SKM-1 treated with dmso at 0.1 percent for 144 hours (cell line): ENCODE measurements at regions not wholly inside any gene's neighbourhood (a gene's known extent, or its start where the extent isn't known, plus 50 kb on each side); places are given as distances from the start of the nearest gene placed in this dataset.
"Not testable (repeated sequence)": the region's sequence is repeated elsewhere in the genome, so short reads cannot be mapped to it uniquely, and the experiment has no call there.

Experiments used
- DNase-seq: peaks from one replicate; lab custom pipeline; 2025; ENCODE audit not compliant: unreplicated experiment; lab: John Stamatoyannopoulos, UW

DNA sequence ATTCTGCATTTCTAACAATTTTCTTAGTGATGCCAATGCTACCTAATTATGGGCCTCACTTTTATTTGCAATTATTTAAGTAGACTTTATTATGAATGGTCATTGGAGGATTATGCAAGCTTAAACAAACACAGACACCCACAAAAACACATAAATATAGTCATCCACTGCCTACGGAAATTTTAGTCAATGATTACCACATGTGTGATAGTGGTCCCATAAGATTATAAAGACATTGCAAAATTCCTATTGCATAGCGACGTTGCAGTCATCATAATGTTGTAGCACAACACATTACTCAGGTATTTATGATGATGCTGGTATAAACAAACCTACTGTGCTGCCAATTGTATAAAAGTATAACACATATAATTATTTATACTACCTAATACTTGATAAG, 247.8 kb upstream of the ALCAM start:
- no peak for DNase-seq

DNA sequence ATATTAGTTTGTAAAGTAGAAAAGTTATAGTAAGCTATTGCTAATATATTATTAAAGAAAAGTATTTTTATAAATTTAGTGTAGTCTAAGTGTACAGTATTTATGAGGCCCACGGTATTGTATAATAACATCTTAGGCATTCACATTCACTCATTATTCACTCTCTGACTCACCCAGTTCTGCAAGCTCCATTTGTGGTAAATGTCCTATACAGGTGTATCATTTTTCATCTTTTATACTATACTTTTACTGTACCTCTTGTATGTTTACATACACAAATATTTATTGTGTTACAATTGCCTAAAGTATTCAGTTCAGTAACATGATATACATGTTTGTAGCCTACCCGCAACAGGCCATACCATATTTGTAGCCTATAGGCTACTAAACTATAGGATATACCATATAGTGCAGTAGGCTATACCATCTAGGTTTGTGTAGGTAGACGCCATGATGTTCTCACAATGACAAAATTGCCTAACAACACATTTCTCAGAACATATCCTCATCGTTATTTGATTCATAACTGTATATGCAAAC, 246.8 kb upstream of the ALCAM start:
- DNase-seq = no peak

DNA sequence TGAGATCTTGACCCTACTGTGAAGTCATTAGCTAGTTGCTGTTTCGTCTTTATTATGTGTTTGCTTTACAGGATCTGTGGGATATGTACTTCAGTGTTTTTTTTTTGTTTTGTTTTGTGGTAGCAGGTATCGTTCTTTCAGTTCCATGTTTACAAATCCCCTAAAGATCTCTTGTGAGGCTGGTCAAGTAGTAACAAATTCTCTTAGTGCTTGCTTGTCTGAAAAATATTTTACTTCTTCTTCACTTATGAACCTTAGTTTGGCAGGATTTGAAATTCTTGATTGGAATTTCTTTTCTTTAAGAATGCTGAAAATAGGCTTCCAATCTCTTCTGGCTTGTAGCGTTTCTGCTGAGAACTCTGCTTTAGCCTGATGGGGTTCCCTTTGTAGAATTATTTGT, 235.8 kb upstream of the ALCAM start:
- no peak for DNase-seq

- DNase-seq = no peak
Measured at GRCh38 chr3:105137911-105138310, 228.8 kb upstream of the ALCAM start.

- DNase-seq = peak; percentile 78
Measured at GRCh38 chr3:105139881-105140560, 226.7 kb upstream of the ALCAM start.

DNA sequence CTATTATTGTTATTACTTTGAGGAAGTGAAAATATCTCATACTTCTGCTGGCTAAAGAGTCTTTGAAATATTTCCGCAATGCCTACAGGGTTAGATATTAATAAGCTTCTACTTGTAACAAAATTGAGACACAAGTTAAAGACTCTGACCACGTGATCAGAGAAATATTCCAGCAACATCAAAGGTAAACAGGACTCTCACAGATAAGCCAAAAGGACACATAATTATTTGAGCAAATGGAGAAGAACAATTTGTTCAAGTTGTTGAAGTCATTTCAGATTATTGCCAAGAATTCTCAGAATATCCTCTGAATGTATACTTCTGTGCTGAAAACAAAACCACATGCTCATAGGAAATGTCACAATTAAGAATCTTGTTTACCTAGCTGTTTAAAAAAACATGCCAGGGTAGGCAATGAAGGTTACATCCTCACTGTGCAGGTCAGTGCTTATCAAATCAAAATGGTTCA, 225.8 kb upstream of the ALCAM start:
- no peak for DNase-seq

- no peak for DNase-seq
Measured at GRCh38 chr3:105144837-105145236, 221.9 kb upstream of the ALCAM start.

DNA sequence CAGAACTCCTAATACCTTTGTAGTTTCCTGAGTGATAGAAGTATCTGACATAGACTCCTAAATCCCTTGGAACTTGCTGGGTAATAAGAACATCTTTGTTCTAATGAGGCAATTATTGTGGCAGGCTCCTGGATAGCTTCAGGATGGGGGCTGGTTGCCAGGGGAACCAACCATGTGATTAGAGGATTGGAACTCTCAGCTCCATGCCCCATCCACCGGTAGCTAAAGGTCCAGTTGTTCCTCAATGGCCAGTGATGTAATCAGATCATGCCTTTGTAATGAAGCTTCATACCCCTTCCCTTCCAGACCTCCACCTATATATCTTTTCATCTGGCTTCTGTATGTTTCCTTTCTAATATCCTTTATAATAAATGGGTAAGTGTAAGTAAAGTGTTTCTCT, 221.2 kb upstream of the ALCAM start:
- no peak for DNase-seq

GRCh38 chr3:105149197-105149596, 217.5 kb upstream of the ALCAM start:
- not testable (repeated sequence) for DNase-seq

DNA sequence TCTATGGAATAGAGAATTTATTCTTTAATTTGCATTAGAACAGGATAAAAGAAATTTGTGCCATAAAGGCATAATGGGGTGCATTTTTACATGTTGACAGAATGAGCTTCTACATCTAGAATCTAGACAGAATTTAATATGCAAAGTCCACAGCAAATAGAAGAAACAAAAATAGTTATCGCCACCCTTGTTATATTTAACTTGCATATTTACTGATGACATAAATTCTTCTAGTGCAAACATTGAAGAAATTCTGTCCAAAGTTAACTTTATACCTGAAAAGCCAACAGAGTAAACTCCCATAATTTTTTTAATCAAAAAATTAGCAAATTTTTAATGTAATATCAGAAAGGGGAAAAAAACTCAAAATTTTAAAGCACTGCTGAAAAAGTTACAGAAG, 213.7 kb upstream of the ALCAM start:
- no peak for DNase-seq

- no peak for DNase-seq
Measured at GRCh38 chr3:105154692-105155091, 212.0 kb upstream of the ALCAM start.

DNA sequence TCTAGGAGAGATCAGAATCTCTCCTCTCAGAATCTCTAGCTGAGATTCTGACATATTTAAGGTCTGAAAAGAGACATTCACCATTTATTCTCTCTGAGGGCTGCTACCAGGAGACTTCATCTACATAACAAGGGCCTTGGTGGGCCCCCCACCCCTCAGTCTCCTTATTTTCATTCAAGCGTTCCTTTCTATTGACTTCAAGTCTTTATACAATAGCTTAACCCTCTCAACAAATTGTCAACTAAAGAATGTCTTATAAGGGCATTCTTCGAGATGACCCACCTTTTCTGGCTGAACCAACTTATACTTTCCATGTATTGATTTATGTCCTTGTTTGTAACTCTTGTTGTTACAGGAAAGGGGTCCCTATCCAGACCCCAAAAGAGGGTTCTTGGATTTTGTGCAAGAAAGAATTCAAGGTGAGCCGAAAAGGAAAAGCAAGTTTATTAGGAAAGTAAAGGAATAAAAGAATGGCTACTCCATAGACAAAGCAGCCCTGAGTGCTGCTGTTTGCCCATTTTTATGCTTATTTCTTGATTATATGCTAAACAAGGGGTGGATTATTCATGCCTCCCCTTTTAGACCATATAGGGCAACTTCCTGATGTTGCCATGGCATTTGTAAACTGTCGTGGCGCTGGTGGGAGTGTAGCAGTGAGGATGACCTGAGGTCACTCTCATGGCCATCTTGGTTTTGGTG, 209.5 kb upstream of the ALCAM start:
- DNase-seq = no peak

- no peak for DNase-seq
Measured at GRCh38 chr3:105157766-105158085, 209.0 kb upstream of the ALCAM start.

DNA sequence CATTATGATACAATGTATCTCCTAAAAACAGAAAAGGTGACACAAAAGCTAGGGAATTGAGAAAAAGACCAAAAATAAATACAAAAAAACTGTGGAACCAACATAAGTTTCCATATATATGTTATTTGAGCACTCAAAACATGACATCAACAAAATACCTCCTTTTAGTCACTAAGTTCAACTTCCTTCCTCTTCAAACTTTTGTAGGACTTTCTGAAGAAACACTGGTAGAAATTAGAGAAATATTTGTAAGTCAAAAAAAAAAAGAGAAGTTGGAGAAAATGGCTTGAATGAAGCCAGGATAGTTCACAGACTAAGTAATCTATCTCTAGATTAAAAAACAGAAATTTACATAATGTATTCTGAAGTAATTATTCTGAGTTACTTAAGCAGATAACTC, 208.4 kb upstream of the ALCAM start:
- peak; percentile 69 for DNase-seq

- no peak for DNase-seq
Measured at GRCh38 chr3:105162448-105162847, 204.3 kb upstream of the ALCAM start.

GRCh38 chr3:105166893-105167292, 199.8 kb upstream of the ALCAM start:
- no peak for DNase-seq

DNA sequence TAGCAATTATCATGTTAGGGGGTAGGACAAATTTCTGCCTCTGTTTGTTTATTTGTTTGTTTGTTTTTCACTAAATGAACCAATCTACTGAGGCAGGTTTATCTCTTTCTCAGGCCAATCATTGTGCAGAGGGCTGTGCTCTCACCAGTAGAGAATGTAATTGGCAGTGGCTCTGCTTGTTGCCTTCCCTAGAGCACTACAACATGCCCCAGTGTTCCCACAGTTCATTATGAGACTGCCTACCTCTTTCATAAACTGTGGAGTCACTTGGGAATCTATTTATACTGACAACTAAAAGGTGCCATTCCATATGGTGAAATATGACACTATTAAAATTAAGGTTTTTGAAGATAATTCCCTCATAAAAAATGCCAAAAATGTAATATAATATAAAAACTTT, 196.3 kb upstream of the ALCAM start:
- no peak for DNase-seq

- DNase-seq = no peak
Measured at GRCh38 chr3:105174017-105174615, 192.6 kb upstream of the ALCAM start.

GRCh38 chr3:105177576-105177975, 189.1 kb upstream of the ALCAM start:
- no peak for DNase-seq

GRCh38 chr3:105187344-105187743, 179.4 kb upstream of the ALCAM start:
- DNase-seq = no peak

GRCh38 chr3:105195260-105195659, 171.4 kb upstream of the ALCAM start:
- DNase-seq = no peak

DNA sequence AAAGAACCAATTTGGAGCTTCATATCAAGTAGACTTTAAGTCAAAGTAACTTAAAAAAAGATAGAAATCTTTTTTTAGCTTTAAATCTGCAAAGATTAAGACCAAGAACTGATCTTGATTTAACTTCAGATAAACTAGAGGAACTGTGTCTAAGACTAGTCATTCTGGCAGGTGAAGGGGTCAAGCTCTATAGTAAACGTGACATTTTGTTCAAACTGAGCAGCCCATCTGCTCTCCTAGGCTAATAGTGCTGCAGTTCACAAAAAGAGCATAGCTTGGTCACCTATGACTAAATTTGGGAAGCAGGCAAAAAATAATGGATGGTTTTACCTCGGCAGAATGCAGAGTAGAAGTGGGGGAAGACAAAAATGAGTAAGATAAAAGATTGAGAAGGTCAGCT, 168.8 kb upstream of the ALCAM start:
- DNase-seq = no peak
